Spleen (tissue), 11 donors: ENCODE measurements at regions not wholly inside any gene's neighbourhood (a gene's known extent, or its start where the extent isn't known, plus 50 kb on each side); places are given as distances from the start of the nearest gene placed in this dataset.

ENCODE experiments used
- DNase-seq: peaks from one replicate; pipeline ENCODE4 v3.0.0-alpha.2; 2020
- H3K27ac ChIP-seq, 8 donors: fragments of 200-600 bp; sonication (generic) in 7 of 8; 1 replicate in 4 of 8; 2 replicates in 4 of 8; pipeline versions ENCODE4 v1.5.0 to v1.8.0; 2016 to 2021; ENCODE audit warnings: inconsistent platforms in 4 of 8, mild to moderate bottlenecking in 4 of 8, moderate library complexity in 1 of 8
- H3K27me3 ChIP-seq, 7 donors: fragments of 200-600 bp; sonication (generic) in 6 of 7; replicated peaks in 1 of 7; 1 replicate in 4 of 7; 2 replicates in 3 of 7; pipeline versions ENCODE4 v1.5.0 to v1.8.0; 2016 to 2021; ENCODE audit warnings: inconsistent platforms in 3 of 7, mild to moderate bottlenecking in 1 of 7
- H3K36me3 ChIP-seq, 6 donors: fragments of 200-600 bp; sonication (generic) in 5 of 6; 1 replicate in 4 of 6; 2 replicates in 2 of 6; pipeline versions ENCODE4 v1.5.0 to v1.8.0; 2016 to 2021; ENCODE audit warnings: inconsistent platforms in 2 of 6
- H3K4me1 ChIP-seq, 6 donors: fragments of 200-600 bp; sonication (generic) in 5 of 6; 1 replicate in 3 of 6; 2 replicates in 3 of 6; pipeline versions ENCODE4 v1.5.0 to v1.8.0; 2016 to 2021; ENCODE audit warnings: inconsistent platforms in 3 of 6
- H3K4me3 ChIP-seq, 8 donors: fragments of 200-600 bp; sonication (generic) in 7 of 8; 1 replicate in 4 of 8; 2 replicates in 4 of 8; pipeline versions ENCODE4 v1.5.0 to v1.8.0; 2016 to 2021; ENCODE audit warnings: inconsistent platforms in 4 of 8, mild to moderate bottlenecking in 4 of 8, moderate library complexity in 2 of 8
- H3K9me3 ChIP-seq, 8 donors: fragments of 200-600 bp; sonication (generic) in 7 of 8; 1 replicate in 4 of 8; 2 replicates in 4 of 8; pipeline versions ENCODE4 v1.5.0 to v1.8.0; 2016 to 2021; ENCODE audit warnings: inconsistent platforms in 4 of 8
- CTCF ChIP-seq, 11 experiments: fragments of 200-600 bp in 7 of 11; fragments of 450-650 bp in 4 of 11; sonication (generic) in 4 of 11; IDR thresholded peaks in 8 of 11; conservative IDR thresholded peaks in 3 of 11; 1 replicate in 7 of 11; 2 replicates in 4 of 11; pipeline versions ENCODE4 v1.4.0 to v1.8.0; 2016 to 2021; ENCODE audit warnings: antibody characterized with exemption in 11 of 11, inconsistent platforms in 4 of 11, mild to moderate bottlenecking in 1 of 11
- POLR2A ChIP-seq, 3 donors: fragments of 450-650 bp; IDR thresholded peaks; one replicate each; pipeline ENCODE4 v1.5.1; 2017; ENCODE audit warnings: antibody characterized with exemption in 3 of 3, mild to moderate bottlenecking in 1 of 3
- POLR2AphosphoS5 ChIP-seq, 3 donors: sonication (generic); formaldehyde crosslinking; IDR thresholded peaks; one replicate each; pipeline ENCODE4 v1.5.1; 2017; ENCODE audit warnings: antibody characterized with exemption in 3 of 3
- WGBS, 5 donors: extraction: QIAGEN DNeasy Blood & Tissue Kit in 3 of 5; methylation state at CpG; one replicate each; pipeline versions ENCODE4 v1.1.5 to v1.1.7; 2013 to 2018; 5-methylcytosine and 5-hydroxymethylcytosine counted together
- intact Hi-C: fragments of 100-400 bp; cut with DNase I; formaldehyde crosslinking; loops from one replicate; pipeline ENCODE4 v1.15.0; 2023; ENCODE audit warnings: low total_unique reads
- donor health status: healthy with polysubstance abuse.
- donor health status: DM: no; HTN: no; CAD: no; lungs with moderate emphysema.
- donor health status: DM: no; HTN: no; CAD: no.
- donor health status: Bipolar disorder and iron deficiency.
- donor health status: healthy.
- donor health status: DM: no; HTN: no; CAD: no.
- donor health status: DM: yes; HTN: yes; CAD: no.

GRCh38 chr2:49289711-49290110 is 135.4 kb upstream of the FSHR start:
- 83 to 97% (median 90%) methylated on average over 2 of the region's 2 CpGs for whole genome bisulfite sequencing, 5 donors
- intact Hi-C loops: no loop called here
- Histone ChIP-seq H3K4me3 (no peak overlapping the region), H3K9me3 (no peaks in the 10 kb centered on the region), H3K27me3 (no peaks in the 10 kb centered on the region), H3K4me1 (no peaks in the 10 kb centered on the region), H3K27ac (no peak overlapping the region), H3K36me3 (no peaks in the 10 kb centered on the region)
- DNase-seq: no peak
- TF ChIP-seq POLR2A (IDR thresholded peaks at IDR 0.05) (no peak), POLR2AphosphoS5 (IDR thresholded peaks at IDR 0.05) (no peak), CTCF (IDR thresholded peaks at IDR 0.05 in 8 of 11, conservative IDR thresholded peaks at IDR 0.05 in 3 of 11) (no peak)

GRCh38 chr2:49288902-49289700 is 134.8 kb upstream of the FSHR start:
- Histone ChIP-seq H3K9me3 (no peaks in the 10 kb centered on the region), H3K36me3 (no peaks in the 10 kb centered on the region), H3K4me1 (no peaks in the 10 kb centered on the region), H3K27me3 (no peaks in the 10 kb centered on the region), H3K27ac (no peak overlapping the region), H3K4me3 (no peak overlapping the region)
- 33 to 60% (median 39%) methylated on average over 2 of the region's 2 CpGs for WGBS, 5 donors
- intact Hi-C loops: no loop called here
- TF ChIP-seq POLR2A (IDR thresholded peaks at IDR 0.05): no peak
- DNase-seq: no peak

GRCh38 chr2:49288113-49288705 is 133.9 kb upstream of the FSHR start:
- WGBS, 5 donors: 88 to 97% (median 89%) methylated on average over 3 of the region's 3 CpGs
- Histone ChIP-seq H3K27ac (no peak overlapping the region), H3K9me3 (no peaks in the 10 kb centered on the region), H3K36me3 (no peaks in the 10 kb centered on the region), H3K27me3 (no peaks in the 10 kb centered on the region), H3K4me1 (no peaks in the 10 kb centered on the region), H3K4me3 (no peak overlapping the region)
- no peak for TF ChIP-seq CTCF (IDR thresholded peaks at IDR 0.05 in 8 of 11, conservative IDR thresholded peaks at IDR 0.05 in 3 of 11)
- no peak for TF ChIP-seq POLR2A (IDR thresholded peaks at IDR 0.05)
- no peak for TF ChIP-seq POLR2AphosphoS5 (IDR thresholded peaks at IDR 0.05)
- intact Hi-C loops: no loop called here
- no peak for DNase-seq

GRCh38 chr2:49286726-49287125 is 132.4 kb upstream of the FSHR start:
- WGBS, 5 donors: 58 to 78% (median 72%) methylated on average over 3 of the region's 3 CpGs
- H3K4me1 ChIP-seq: no peaks in the 10 kb centered on the region
- TF ChIP-seq CTCF (IDR thresholded peaks at IDR 0.05 in 8 of 11, conservative IDR thresholded peaks at IDR 0.05 in 3 of 11): no peak
- no peak for TF ChIP-seq POLR2A (IDR thresholded peaks at IDR 0.05)
- no peak for TF ChIP-seq POLR2AphosphoS5 (IDR thresholded peaks at IDR 0.05)
- intact Hi-C loops: no loop called here
- H3K9me3 ChIP-seq: peaks cover 0 to 4% (median 0%) of the 10 kb centered on the region in 8 donors
- H3K27me3 ChIP-seq: no peaks in the 10 kb centered on the region
- DNase-seq: no peak
- no peak overlapping the region for H3K4me3 ChIP-seq
- no peak overlapping the region for H3K27ac ChIP-seq
- no peaks in the 10 kb centered on the region for H3K36me3 ChIP-seq
